H9 (cell line): ENCODE measurements at regions not wholly inside any gene's neighbourhood (a gene's known extent, or its start where the extent isn't known, plus 50 kb on each side); places are given as distances from the start of the nearest gene placed in this dataset.

ENCODE experiments used
- DNase-seq: peaks from one replicate; pipeline ENCODE4 v3.0.0-alpha.2; 2017
- H2AFZ ChIP-seq: one replicate; pipeline ENCODE4 v1.6.1; 2013; ENCODE audit warnings: mild to moderate bottlenecking, low read length, control low read depth, moderate library complexity
- H2AK5ac ChIP-seq: 2 replicates; pipeline ENCODE4 v1.6.1; 2013; ENCODE audit warnings: low read length, control low read depth, mixed read lengths; ENCODE audit not compliant: insufficient read length
- H2BK120ac ChIP-seq: one replicate; pipeline ENCODE4 v1.6.1; 2013; ENCODE audit warnings: low read depth, mild to moderate bottlenecking, low read length, control low read depth, inconsistent platforms; ENCODE audit not compliant: poor library complexity, severe bottlenecking
- H2BK12ac ChIP-seq: 2 replicates; pipeline ENCODE4 v1.6.1; 2013; ENCODE audit warnings: low read length, control low read depth, mixed read lengths, low read depth; ENCODE audit not compliant: insufficient read length
- H2BK15ac ChIP-seq: 2 replicates; pipeline ENCODE4 v1.6.1; 2013; ENCODE audit warnings: low read depth, low read length, control low read depth
- H2BK20ac ChIP-seq: one replicate; pipeline ENCODE4 v1.6.1; 2013; ENCODE audit warnings: low read depth, mild to moderate bottlenecking, low read length, control low read depth, inconsistent platforms; ENCODE audit not compliant: poor library complexity, severe bottlenecking
- H2BK5ac ChIP-seq: 2 replicates; pipeline ENCODE4 v1.6.1; 2013; ENCODE audit warnings: low read length, control low read depth, mixed read lengths; ENCODE audit not compliant: insufficient read length
- H3K14ac ChIP-seq: 2 replicates; pipeline ENCODE4 v1.6.1; 2013; ENCODE audit warnings: low read length, control low read depth; ENCODE audit not compliant: insufficient read depth
- H3K18ac ChIP-seq: 2 replicates; pipeline ENCODE4 v1.6.1; 2013; ENCODE audit warnings: low read depth, mild to moderate bottlenecking, mixed read lengths, low read length, control low read depth; ENCODE audit not compliant: insufficient read length
- H3K23ac ChIP-seq: 2 replicates; pipeline ENCODE4 v1.6.1; 2013; ENCODE audit warnings: low read length, control low read depth, mixed read lengths, low read depth; ENCODE audit not compliant: insufficient read length
- H3K23me2 ChIP-seq: 2 replicates; pipeline ENCODE4 v1.6.1; 2013; ENCODE audit warnings: low read depth, mild to moderate bottlenecking, mixed read lengths, low read length, control low read depth; ENCODE audit not compliant: insufficient read length, poor library complexity, severe bottlenecking
- H3K27ac ChIP-seq: 2 replicates; pipeline ENCODE4 v1.5.1; 2013; ENCODE audit warnings: low read length, control low read depth, mixed read lengths, low read depth; ENCODE audit not compliant: insufficient read length
- H3K27me3 ChIP-seq: 2 replicates; pipeline ENCODE4 v1.6.1; 2013; ENCODE audit warnings: low read length, control low read depth, inconsistent platforms; ENCODE audit not compliant: insufficient read depth
- H3K4ac ChIP-seq: 2 replicates; pipeline ENCODE4 v1.6.1; 2013; ENCODE audit warnings: low read depth, mild to moderate bottlenecking, control low read depth, inconsistent platforms, low read length, moderate library complexity
- H3K4me1 ChIP-seq: 2 replicates; pipeline ENCODE4 v1.6.1; 2013; ENCODE audit warnings: low read length, control low read depth, inconsistent platforms; ENCODE audit not compliant: insufficient read depth
- H3K4me2 ChIP-seq: 2 replicates; pipeline ENCODE4 v1.6.1; 2013; ENCODE audit warnings: low read length, control low read depth, mixed read lengths; ENCODE audit not compliant: insufficient read length, insufficient read depth
- H3K56ac ChIP-seq: 2 replicates; pipeline ENCODE4 v1.6.1; 2013; ENCODE audit warnings: low read depth, mild to moderate bottlenecking, mixed read lengths, low read length, control low read depth; ENCODE audit not compliant: insufficient read length
- H3K79me1 ChIP-seq: 2 replicates; pipeline ENCODE4 v1.6.1; 2013; ENCODE audit warnings: low read depth, mild to moderate bottlenecking, moderate library complexity, low read length, control low read depth, inconsistent platforms; ENCODE audit not compliant: insufficient read depth, poor library complexity, severe bottlenecking
- H3K79me2 ChIP-seq: 2 replicates; pipeline ENCODE4 v1.6.1; 2013; ENCODE audit warnings: low read length, control low read depth, inconsistent platforms; ENCODE audit not compliant: insufficient read depth
- H3K9ac ChIP-seq: 2 replicates; pipeline ENCODE4 v1.6.1; 2013; ENCODE audit warnings: low read length, control low read depth, mixed read lengths; ENCODE audit not compliant: insufficient read length; ENCODE audit errors: extremely low read depth
- H3K9me3 ChIP-seq: one replicate; pipeline ENCODE4 v1.6.1; 2013; ENCODE audit warnings: low read depth, low read length, inconsistent platforms; ENCODE audit not compliant: control insufficient read depth
- H3T11ph ChIP-seq: one replicate; pipeline ENCODE4 v1.6.1; 2013; ENCODE audit warnings: mild to moderate bottlenecking, low read length, control low read depth, inconsistent platforms
- H4K20me1 ChIP-seq: one replicate; pipeline ENCODE4 v1.6.1; 2013; ENCODE audit not compliant: control insufficient read depth, insufficient read length, insufficient read depth
- H4K5ac ChIP-seq: 2 replicates; pipeline ENCODE4 v1.6.1; 2013; ENCODE audit warnings: low read depth, mild to moderate bottlenecking, mixed read lengths, low read length, control low read depth; ENCODE audit not compliant: insufficient read length
- H4K8ac ChIP-seq: replicated peaks from 2 replicates; pipeline ENCODE4 v1.6.1; 2013; ENCODE audit warnings: low read length, control low read depth, mixed read lengths, low read depth; ENCODE audit not compliant: insufficient read length
- H4K91ac ChIP-seq: 2 replicates; pipeline ENCODE4 v1.6.1; 2013; ENCODE audit warnings: low read depth, mild to moderate bottlenecking, moderate library complexity, mixed read lengths, low read length, control low read depth; ENCODE audit not compliant: insufficient read length
- H3K27ac Mint-ChIP-seq, 3 experiments: 2 replicates in 2 of 3; 3 replicates in 1 of 3; pipeline ENCODE4 v1.8.0; 2020 to 2021; ENCODE audit warnings: mixed read lengths in 3 of 3, mild to moderate bottlenecking in 1 of 3, moderate library complexity in 1 of 3
- H3K27me3 Mint-ChIP-seq: 2 replicates; pipeline ENCODE4 v1.8.0; 2021; ENCODE audit warnings: low read depth, mild to moderate bottlenecking, moderate library complexity, mixed read lengths
- H3K36me3 Mint-ChIP-seq, 3 experiments: 2 replicates in 2 of 3; 3 replicates in 1 of 3; pipeline ENCODE4 v1.8.0; 2020 to 2021; ENCODE audit warnings: low read depth in 3 of 3, mixed read lengths in 3 of 3; ENCODE audit not compliant: insufficient read depth in 1 of 3
- H3K4me1 Mint-ChIP-seq, 2 experiments: 2 replicates each; pipeline ENCODE4 v1.8.0; 2020; ENCODE audit warnings: mixed read lengths in 2 of 2
- H3K4me3 Mint-ChIP-seq, 2 experiments: 2 replicates in 1 of 2; 3 replicates in 1 of 2; pipeline ENCODE4 v1.8.0; 2020 to 2021; ENCODE audit warnings: mild to moderate bottlenecking in 2 of 2, mixed read lengths in 2 of 2, moderate library complexity in 1 of 2
- H3K9me3 Mint-ChIP-seq, 2 experiments: 2 replicates in 1 of 2; 3 replicates in 1 of 2; pipeline ENCODE4 v1.8.0; 2020; ENCODE audit warnings: mild to moderate bottlenecking in 2 of 2, mixed read lengths in 2 of 2, moderate library complexity in 1 of 2
- WGBS: extraction: QIAGEN DNeasy Blood & Tissue Kit; methylation state at CpG from one replicate; pipeline ENCODE4 v1.1.7; 2013; ENCODE audit warnings: missing lambda C conversion rate, low lambda C conversion rate, mixed read lengths; ENCODE audit not compliant: insufficient read length; ENCODE audit errors: extremely low coverage; 5-methylcytosine and 5-hydroxymethylcytosine counted together
- TF ChIP-seq, protein P1 (sequence below): fragments of 200-600 bp; sonication (generic); conservative IDR thresholded peaks from 3 replicates; pipeline ENCODE4 v1.8.0; 2021; ENCODE audit warnings: antibody characterized with exemption, mild to moderate bottlenecking

DNA sequence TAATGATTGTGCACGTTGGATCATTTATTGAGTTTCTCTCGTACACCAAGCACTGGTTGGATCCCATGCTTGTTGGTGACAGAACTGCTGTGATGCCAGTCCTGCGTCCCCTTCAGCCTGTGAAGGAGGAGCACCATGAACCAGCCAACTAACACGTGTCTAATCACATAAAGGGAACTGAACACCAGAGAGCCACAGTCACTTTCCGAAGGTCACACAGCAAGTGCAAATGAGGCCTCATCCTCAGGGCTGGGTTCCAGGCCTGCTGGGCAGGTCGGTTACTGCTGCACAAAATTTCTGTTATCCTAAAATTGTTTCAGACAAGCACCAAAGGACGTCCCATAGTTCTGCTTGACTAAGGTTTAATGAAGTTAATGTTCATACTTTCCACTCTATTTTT lies 332.0 kb upstream of the ZNF32 start:
- Histone ChIP-seq H3K79me2 (no peaks in the 10 kb centered on the region), H3K23me2 (no peaks in the 10 kb centered on the region), H2AFZ (no peak overlapping the region), H3T11ph (no peak overlapping the region), H4K91ac (no peak overlapping the region), H3K56ac (no peak overlapping the region), H3K79me1 (no peaks in the 10 kb centered on the region), H2BK15ac (no peak overlapping the region), H2AK5ac (no peak overlapping the region), H2BK20ac (no peak overlapping the region), H3K23ac (no peak overlapping the region), H3K4me1 (no peaks in the 10 kb centered on the region), H2BK120ac (no peak overlapping the region), H3K27me3 (no peaks in the 10 kb centered on the region), H2BK12ac (no peak overlapping the region), H4K5ac (no peak overlapping the region), H3K4ac (no peak overlapping the region), H3K9ac (no peak overlapping the region), H3K9me3 (no peaks in the 10 kb centered on the region), H3K14ac (no peak overlapping the region), H3K27ac (no peak overlapping the region), H4K8ac (no peak overlapping the region), H3K18ac (no peak overlapping the region), H3K4me2 (no peak overlapping the region), H2BK5ac (no peak overlapping the region), H4K20me1 (no peaks in the 10 kb centered on the region)
- H3K4me1 Mint-ChIP-seq = peaks cover 0 to 3% of the 10 kb centered on the region in 2 experiments; a peak in 1 of 4 replicates
- no CpG with 5 or more reads among the region's 7 CpGs for WGBS
- DNase-seq = no peak
- no peaks in the 10 kb centered on the region; a peak in 1 of 5 replicates for H3K9me3 Mint-ChIP-seq
- no peaks in the 10 kb centered on the region for H3K36me3 Mint-ChIP-seq
- TF ChIP-seq, protein P1, sequence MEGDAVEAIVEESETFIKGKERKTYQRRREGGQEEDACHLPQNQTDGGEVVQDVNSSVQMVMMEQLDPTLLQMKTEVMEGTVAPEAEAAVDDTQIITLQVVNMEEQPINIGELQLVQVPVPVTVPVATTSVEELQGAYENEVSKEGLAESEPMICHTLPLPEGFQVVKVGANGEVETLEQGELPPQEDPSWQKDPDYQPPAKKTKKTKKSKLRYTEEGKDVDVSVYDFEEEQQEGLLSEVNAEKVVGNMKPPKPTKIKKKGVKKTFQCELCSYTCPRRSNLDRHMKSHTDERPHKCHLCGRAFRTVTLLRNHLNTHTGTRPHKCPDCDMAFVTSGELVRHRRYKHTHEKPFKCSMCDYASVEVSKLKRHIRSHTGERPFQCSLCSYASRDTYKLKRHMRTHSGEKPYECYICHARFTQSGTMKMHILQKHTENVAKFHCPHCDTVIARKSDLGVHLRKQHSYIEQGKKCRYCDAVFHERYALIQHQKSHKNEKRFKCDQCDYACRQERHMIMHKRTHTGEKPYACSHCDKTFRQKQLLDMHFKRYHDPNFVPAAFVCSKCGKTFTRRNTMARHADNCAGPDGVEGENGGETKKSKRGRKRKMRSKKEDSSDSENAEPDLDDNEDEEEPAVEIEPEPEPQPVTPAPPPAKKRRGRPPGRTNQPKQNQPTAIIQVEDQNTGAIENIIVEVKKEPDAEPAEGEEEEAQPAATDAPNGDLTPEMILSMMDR = no peak
- no peak overlapping the region for H3K27ac Mint-ChIP-seq
- peaks cover 2% of the 10 kb centered on the region for H3K27me3 Mint-ChIP-seq
- H3K4me3 Mint-ChIP-seq = no peak overlapping the region
